ENCODE measurements at regions not wholly inside any gene's neighbourhood (a gene's known extent, or its start where the extent isn't known, plus 50 kb on each side); places are given as distances from the start of the nearest gene placed in this dataset.

DNA sequence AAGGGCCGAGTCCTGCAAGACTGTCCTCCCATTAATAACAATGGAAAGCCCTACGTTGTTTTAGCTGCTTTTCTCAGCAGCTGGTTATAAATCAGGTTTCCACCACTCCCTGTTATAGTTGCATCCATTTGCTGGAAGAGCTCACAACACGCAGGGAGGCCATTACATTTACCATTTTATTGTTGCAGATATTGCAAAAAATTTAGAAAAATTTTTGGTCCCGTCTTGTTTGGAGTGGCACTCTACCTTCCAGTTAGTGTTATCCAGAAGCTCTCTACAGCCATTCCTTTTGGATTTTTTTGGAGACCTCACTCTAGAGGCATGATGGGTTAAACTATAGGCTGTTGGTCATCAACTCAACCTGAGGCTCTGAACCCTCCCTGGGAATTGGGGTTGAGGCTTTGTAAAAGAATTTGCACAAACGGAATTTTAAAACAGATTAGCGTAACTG lies 1532.1 kb upstream of the TPTE start (continued):
- no peak for TF ChIP-seq MAZ (CRISPR knock-in tag; conservative IDR thresholded peaks at IDR 0.05 in 1 of 2, IDR thresholded peaks at IDR 0.05 in 1 of 2)
- TF ChIP-seq, protein P1, sequence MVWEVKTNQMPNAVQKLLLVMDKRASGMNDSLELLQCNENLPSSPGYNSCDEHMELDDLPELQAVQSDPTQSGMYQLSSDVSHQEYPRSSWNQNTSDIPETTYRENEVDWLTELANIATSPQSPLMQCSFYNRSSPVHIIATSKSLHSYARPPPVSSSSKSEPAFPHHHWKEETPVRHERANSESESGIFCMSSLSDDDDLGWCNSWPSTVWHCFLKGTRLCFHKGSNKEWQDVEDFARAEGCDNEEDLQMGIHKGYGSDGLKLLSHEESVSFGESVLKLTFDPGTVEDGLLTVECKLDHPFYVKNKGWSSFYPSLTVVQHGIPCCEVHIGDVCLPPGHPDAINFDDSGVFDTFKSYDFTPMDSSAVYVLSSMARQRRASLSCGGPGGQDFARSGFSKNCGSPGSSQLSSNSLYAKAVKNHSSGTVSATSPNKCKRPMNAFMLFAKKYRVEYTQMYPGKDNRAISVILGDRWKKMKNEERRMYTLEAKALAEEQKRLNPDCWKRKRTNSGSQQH (CRISPR knock-in tag; IDR thresholded peaks at IDR 0.05): no peak
- TF ChIP-seq ZNF124 (CRISPR knock-in tag; IDR thresholded peaks at IDR 0.05): no peak
- TF ChIP-seq HNRNPUL1 (IDR thresholded peaks at IDR 0.05; ENCODE audit: low read length): peak; percentile 63; the same call in 1 of the 2 replicates

- DNase-seq (ENCODE audit: extremely low read depth in 1 of 4, low spot score in 3 of 4) (peak in 3 of 4 experiments; percentile 27 to 87 (median 37)), ATAC-seq (peak; percentile 26), FAIRE-seq (no peak)
- in situ Hi-C loops (cut with MboI): loop anchor here (10.0 kb wide), 2 partner anchors 525 to 585 kb away; no protein-coding TSS in a partner anchor
- no peaks in the 10 kb centered on the region for H3K27me3 ChIP-seq (ENCODE audit: control insufficient read depth in 2 of 2, insufficient read depth in 2 of 2, low read length in 2 of 2)
- H2AFZ ChIP-seq (ENCODE audit: low read depth, low read length): no peak overlapping the region
- no peaks in the 10 kb centered on the region for H3K36me3 ChIP-seq (ENCODE audit: control insufficient read depth, insufficient read depth, low read length)
- H4K20me1 ChIP-seq (replicated peaks; ENCODE audit: control insufficient read depth, insufficient read depth, low read length): no peaks in the 10 kb centered on the region
- H3K4me1 ChIP-seq (replicated peaks in 1 of 2; ENCODE audit: control insufficient read depth in 2 of 2, insufficient read depth in 2 of 2, low read length in 2 of 2): no peaks in the 10 kb centered on the region
- intact Hi-C loops (cut with micrococcal nuclease): no loop called here
- no peak overlapping the region for H3K4me2 ChIP-seq (ENCODE audit: insufficient read depth, low read length)
- H3K4me3 ChIP-seq: no peak overlapping the region
- no peak overlapping the region for H3K27ac ChIP-seq (ENCODE audit: extremely low read depth, low read depth, low read length)
- H3K9me3 ChIP-seq (replicated peaks; ENCODE audit: control insufficient read depth, insufficient read depth, low read depth, low read length): no peaks in the 10 kb centered on the region; the same call in 1 of the 2 replicates
- BruUV-seq (replicated peaks): no TSS peak
- WGBS (ENCODE audit: insufficient coverage, low coverage, missing lambda C conversion rate): 3% methylated on average over 16 of the region's 16 CpGs
- ChIA-PET POLR2A (no interaction called here), CTCF (ENCODE audit: low intra/inter-chr PET ratio) (no interaction called here)
- no peaks in the 10 kb centered on the region for H3K9me1 ChIP-seq (ENCODE audit: control insufficient read depth, insufficient read depth, low read length)
- H3K9ac ChIP-seq (ENCODE audit: insufficient read depth in 1 of 2, low read depth in 2 of 2, low read length in 2 of 2): no peak overlapping the region
- no peaks in the 10 kb centered on the region for H3K79me2 ChIP-seq (ENCODE audit: control insufficient read depth, insufficient read depth, low read length)
- TF ChIP-seq HNRNPUL1 (IDR thresholded peaks at IDR 0.05; ENCODE audit: low read length) (0 out of 2 replicates have a peak, but pooled peaks have one; percentile 5), SOX6 (IDR thresholded peaks at IDR 0.05) (no peak), TCFL5 (CRISPR knock-in tag; conservative IDR thresholded peaks at IDR 0.05) (no peak), ZNF407 (IDR thresholded peaks at IDR 0.05; ENCODE audit: low read depth) (no peak), ZNF830 (CRISPR knock-in tag; IDR thresholded peaks at IDR 0.05) (no peak), ESRRB (CRISPR knock-in tag; IDR thresholded peaks at IDR 0.05; ENCODE audit: borderline replicate concordance) (no peak), LARP7 (IDR thresholded peaks at IDR 0.05) (no peak)
- TF ChIP-seq, protein P2, sequence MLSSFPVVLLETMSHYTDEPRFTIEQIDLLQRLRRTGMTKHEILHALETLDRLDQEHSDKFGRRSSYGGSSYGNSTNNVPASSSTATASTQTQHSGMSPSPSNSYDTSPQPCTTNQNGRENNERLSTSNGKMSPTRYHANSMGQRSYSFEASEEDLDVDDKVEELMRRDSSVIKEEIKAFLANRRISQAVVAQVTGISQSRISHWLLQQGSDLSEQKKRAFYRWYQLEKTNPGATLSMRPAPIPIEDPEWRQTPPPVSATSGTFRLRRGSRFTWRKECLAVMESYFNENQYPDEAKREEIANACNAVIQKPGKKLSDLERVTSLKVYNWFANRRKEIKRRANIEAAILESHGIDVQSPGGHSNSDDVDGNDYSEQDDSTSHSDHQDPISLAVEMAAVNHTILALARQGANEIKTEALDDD (IDR thresholded peaks at IDR 0.05): peak; percentile 2; the same call in 1 of the 2 replicates
These were observed 1531.6 kb upstream of the TPTE start for GRCh38 chr21:8989721-8990325.
